Endodermal cell (in vitro differentiated cells): ENCODE measurements at regions not wholly inside any gene's neighbourhood (a gene's known extent, or its start where the extent isn't known, plus 50 kb on each side); places are given as distances from the start of the nearest gene placed in this dataset.

Experiments used
- DNase-seq: peaks from one replicate; pipeline ENCODE4 v3.0.0-alpha.2; 2017
- H3K27ac ChIP-seq: 2 replicates; pipeline ENCODE4 v1.5.1; 2013; ENCODE audit warnings: mild to moderate bottlenecking, low read depth, low read length, moderate library complexity
- H3K27me3 ChIP-seq: 2 replicates; pipeline ENCODE4 v1.6.1; 2013; ENCODE audit warnings: mild to moderate bottlenecking, low read length, moderate library complexity; ENCODE audit not compliant: insufficient read depth, control insufficient read depth, poor library complexity, severe bottlenecking
- H3K36me3 ChIP-seq: 2 replicates; pipeline ENCODE4 v1.7.0; 2013; ENCODE audit warnings: mild to moderate bottlenecking, low read length, moderate library complexity; ENCODE audit not compliant: control insufficient read depth, insufficient read depth
- H3K4me1 ChIP-seq: one replicate; pipeline ENCODE4 v1.7.0; 2013; ENCODE audit warnings: low read length; ENCODE audit not compliant: control insufficient read depth, insufficient read depth
- H3K4me3 ChIP-seq: 2 replicates; pipeline ENCODE4 v1.5.1; 2013; ENCODE audit warnings: mild to moderate bottlenecking, low read length, moderate library complexity
- H3K9ac ChIP-seq: 2 replicates; pipeline ENCODE4 v1.6.1; 2013; ENCODE audit warnings: mild to moderate bottlenecking, low read length, moderate library complexity; ENCODE audit not compliant: poor library complexity, severe bottlenecking; ENCODE audit errors: extremely low read depth
- H3K9me3 ChIP-seq: 2 replicates; pipeline ENCODE4 v1.6.1; 2013; ENCODE audit warnings: mild to moderate bottlenecking, low read length, moderate library complexity; ENCODE audit not compliant: control insufficient read depth
- H3K27ac Mint-ChIP-seq: 2 replicates; pipeline ENCODE4 v1.8.0; 2020; ENCODE audit warnings: mixed read lengths
- H3K27me3 Mint-ChIP-seq: 2 replicates; pipeline ENCODE4 v1.8.0; 2021; ENCODE audit warnings: mild to moderate bottlenecking, mixed read lengths; ENCODE audit not compliant: insufficient read depth
- H3K36me3 Mint-ChIP-seq: 2 replicates; pipeline ENCODE4 v1.8.0; 2020; ENCODE audit warnings: low read depth, mixed read lengths
- H3K4me1 Mint-ChIP-seq: 2 replicates; pipeline ENCODE4 v1.8.0; 2020; ENCODE audit warnings: mixed read lengths
- H3K4me3 Mint-ChIP-seq: 2 replicates; pipeline ENCODE4 v1.8.0; 2020; ENCODE audit warnings: mild to moderate bottlenecking, moderate library complexity, mixed read lengths
- H3K9me3 Mint-ChIP-seq: 2 replicates; pipeline ENCODE4 v1.8.0; 2020; ENCODE audit warnings: mild to moderate bottlenecking, mixed read lengths
- WGBS, 2 experiments: methylation state at CpG; one replicate each; pipeline versions ENCODE4 v1.1.5 to v1.1.7; 2013; ENCODE audit warnings: missing lambda C conversion rate in 2 of 2, mixed read lengths in 1 of 2; ENCODE audit not compliant: insufficient coverage in 1 of 2, insufficient read length in 1 of 2; 5-methylcytosine and 5-hydroxymethylcytosine counted together
- TF ChIP-seq, protein P1 (sequence below): fragments of 200-600 bp; sonication (generic); conservative IDR thresholded peaks from 2 replicates; pipeline ENCODE4 v1.5.0; 2021; ENCODE audit warnings: antibody characterized with exemption, mild to moderate bottlenecking

DNA sequence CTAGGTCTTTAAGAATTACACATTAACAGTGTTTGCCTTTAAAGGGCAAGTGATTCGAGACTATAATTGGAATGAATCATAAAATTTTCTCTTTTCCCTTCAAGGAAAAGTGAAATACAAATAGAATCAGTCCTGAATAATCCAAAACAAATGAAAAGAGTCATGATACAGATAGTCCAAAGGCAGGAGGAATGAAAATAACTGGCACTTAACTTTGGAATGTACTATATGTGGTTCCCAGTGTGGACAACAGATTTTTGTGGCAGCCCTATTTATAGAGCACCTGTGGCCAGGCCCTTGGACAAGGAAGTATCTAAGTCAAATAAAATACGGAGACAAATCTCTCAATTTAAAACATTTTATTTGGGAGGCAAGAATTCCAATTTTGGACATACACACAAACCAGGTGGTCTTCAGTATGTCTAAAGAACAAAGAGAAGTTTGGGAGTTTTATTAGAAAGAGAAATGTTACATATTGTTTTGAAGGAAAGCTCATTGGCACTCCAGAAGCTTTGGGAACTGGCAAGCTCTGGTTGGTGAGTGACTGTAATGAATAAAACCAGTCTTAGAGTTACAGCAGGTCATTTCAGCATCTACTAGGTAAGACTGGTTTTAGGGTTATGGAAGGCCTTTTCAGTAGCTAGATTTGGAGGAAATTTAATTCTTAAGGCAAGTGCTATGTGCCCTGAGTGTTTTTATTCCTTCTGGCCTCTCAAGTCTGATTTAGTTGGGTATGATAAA, 116.0 kb upstream of the PAM start:
- Histone ChIP-seq H3K4me3 (no peak overlapping the region), H3K36me3 (no peaks in the 10 kb centered on the region), H3K9me3 (peaks cover 3% of the 10 kb centered on the region), H3K27ac (no peak overlapping the region), H3K9ac (no peak overlapping the region), H3K27me3 (no peaks in the 10 kb centered on the region), H3K4me1 (no peaks in the 10 kb centered on the region)
- WGBS, 2 experiments = 91% methylated on average over 2 of the region's 2 CpGs; no CpG with 5 or more reads in 1 of the 2 experiments
- TF ChIP-seq, protein P1, sequence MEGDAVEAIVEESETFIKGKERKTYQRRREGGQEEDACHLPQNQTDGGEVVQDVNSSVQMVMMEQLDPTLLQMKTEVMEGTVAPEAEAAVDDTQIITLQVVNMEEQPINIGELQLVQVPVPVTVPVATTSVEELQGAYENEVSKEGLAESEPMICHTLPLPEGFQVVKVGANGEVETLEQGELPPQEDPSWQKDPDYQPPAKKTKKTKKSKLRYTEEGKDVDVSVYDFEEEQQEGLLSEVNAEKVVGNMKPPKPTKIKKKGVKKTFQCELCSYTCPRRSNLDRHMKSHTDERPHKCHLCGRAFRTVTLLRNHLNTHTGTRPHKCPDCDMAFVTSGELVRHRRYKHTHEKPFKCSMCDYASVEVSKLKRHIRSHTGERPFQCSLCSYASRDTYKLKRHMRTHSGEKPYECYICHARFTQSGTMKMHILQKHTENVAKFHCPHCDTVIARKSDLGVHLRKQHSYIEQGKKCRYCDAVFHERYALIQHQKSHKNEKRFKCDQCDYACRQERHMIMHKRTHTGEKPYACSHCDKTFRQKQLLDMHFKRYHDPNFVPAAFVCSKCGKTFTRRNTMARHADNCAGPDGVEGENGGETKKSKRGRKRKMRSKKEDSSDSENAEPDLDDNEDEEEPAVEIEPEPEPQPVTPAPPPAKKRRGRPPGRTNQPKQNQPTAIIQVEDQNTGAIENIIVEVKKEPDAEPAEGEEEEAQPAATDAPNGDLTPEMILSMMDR = no peak
- Mint-ChIP-seq H3K36me3 (peaks cover 20% of the 10 kb centered on the region), H3K4me1 (peaks cover 17% of the 10 kb centered on the region), H3K4me3 (no peak overlapping the region), H3K27me3 (no peaks in the 10 kb centered on the region), H3K27ac (no peak overlapping the region), H3K9me3 (peaks cover 6% of the 10 kb centered on the region)
- no peak for DNase-seq

DNA sequence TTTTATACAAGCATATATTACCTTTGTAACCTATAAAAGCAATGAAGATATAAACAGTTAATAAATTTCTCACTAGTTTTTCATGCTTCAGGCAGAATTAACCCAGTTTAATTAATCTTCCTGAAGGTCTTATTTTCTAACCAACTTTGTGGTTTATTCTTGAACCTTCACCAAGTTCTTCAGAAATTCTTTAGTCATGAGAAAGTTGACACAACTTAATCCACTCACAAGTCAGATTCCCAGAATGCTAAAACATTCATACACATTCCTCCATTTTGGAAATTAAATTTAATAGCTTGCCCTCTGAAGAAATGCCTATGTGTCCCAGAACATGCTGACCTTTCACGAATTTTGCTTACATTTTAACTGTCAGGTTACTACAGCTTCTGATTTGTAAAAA, 105.4 kb upstream of the PAM start:
- 80 to 83% methylated on average over 1 of the region's 1 CpG for WGBS, 2 experiments
- DNase-seq = no peak
- no peaks in the 10 kb centered on the region for H3K36me3 ChIP-seq
- peaks cover 6% of the 10 kb centered on the region for H3K9me3 Mint-ChIP-seq
- no peak overlapping the region for H3K9ac ChIP-seq
- H3K27ac ChIP-seq = no peak overlapping the region
- no peaks in the 10 kb centered on the region for H3K27me3 ChIP-seq
- no peak overlapping the region for H3K27ac Mint-ChIP-seq
- no peak overlapping the region for H3K4me3 Mint-ChIP-seq
- H3K27me3 Mint-ChIP-seq = no peaks in the 10 kb centered on the region
- TF ChIP-seq, protein P1 = no peak
- no peaks in the 10 kb centered on the region for H3K36me3 Mint-ChIP-seq
- no peak overlapping the region for H3K4me3 ChIP-seq
- H3K4me1 Mint-ChIP-seq = peaks cover 6% of the 10 kb centered on the region
- no peaks in the 10 kb centered on the region for H3K4me1 ChIP-seq
- peaks cover 6% of the 10 kb centered on the region for H3K9me3 ChIP-seq

DNA sequence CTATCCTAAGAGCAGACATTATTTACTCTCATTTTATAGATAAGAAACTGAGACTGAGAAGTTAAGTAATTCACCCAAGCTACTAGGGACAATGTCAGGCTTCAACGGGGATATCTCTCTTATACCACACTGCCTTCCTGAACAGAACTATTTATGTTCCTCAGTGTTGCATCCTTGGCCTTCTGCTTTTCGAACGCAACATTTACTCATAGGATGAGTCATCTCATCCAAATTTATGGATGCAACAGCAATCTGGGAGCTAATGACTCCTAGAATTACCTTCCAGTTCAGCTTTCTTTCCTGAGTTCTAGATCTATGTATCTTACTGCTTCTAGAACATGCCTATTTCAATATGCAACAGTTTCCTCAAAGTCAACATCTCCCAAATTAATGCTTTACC, 103.6 kb upstream of the PAM start:
- TF ChIP-seq, protein P1 = no peak
- DNase-seq = no peak
- H3K4me1 ChIP-seq = no peaks in the 10 kb centered on the region
- Mint-ChIP-seq H3K4me3 (no peak overlapping the region), H3K27me3 (no peaks in the 10 kb centered on the region), H3K9me3 (no peaks in the 10 kb centered on the region), H3K4me1 (peaks cover 6% of the 10 kb centered on the region), H3K27ac (no peak overlapping the region), H3K36me3 (no peaks in the 10 kb centered on the region)
- no peaks in the 10 kb centered on the region for H3K27me3 ChIP-seq
- no peaks in the 10 kb centered on the region for H3K36me3 ChIP-seq
- H3K27ac ChIP-seq = no peak overlapping the region
- H3K9me3 ChIP-seq = peaks cover 4% of the 10 kb centered on the region
- no peak overlapping the region for H3K4me3 ChIP-seq
- no peak overlapping the region for H3K9ac ChIP-seq
- WGBS, 2 experiments = 93 to 96% methylated on average over 3 of the region's 3 CpGs
